GM12878 (cell line): ENCODE measurements at regions not wholly inside any gene's neighbourhood (a gene's known extent, or its start where the extent isn't known, plus 50 kb on each side); places are given as distances from the start of the nearest gene placed in this dataset.

Experiments used
- ATAC-seq: fragments of 200-7000 bp; cut with Tn5 transposase; 3 replicates; pipeline ENCODE4 v1.9.1; 2020; ENCODE audit warnings: mild to moderate bottlenecking, moderate library complexity
- BruUV-seq: library from RNA; stranded (reverse); fragments of 400-500 nt; replicated peaks from 2 replicates; lab custom pipeline; 2021; lab: Mats Ljungman, UMichigan
- CTCF ChIA-PET: fragments of 300-600 bp; sonication (Branson Sonifier 250); formaldehyde crosslinking; extraction: SDS; loops from one replicate; lab custom pipeline; 2021; ENCODE audit warnings: inconsistent platforms; lab: Yijun Ruan, JAX
- POLR2A ChIA-PET: fragments of 350-600 bp; formaldehyde crosslinking; extraction: SDS; loops from one replicate; lab custom pipeline; 2021; ENCODE audit warnings: inconsistent platforms; lab: Charles Lee
- RAD21 ChIA-PET: fragments of 300-600 bp; sonication (Branson Sonifier 250); formaldehyde crosslinking; loops from one replicate; lab custom pipeline; 2023; ENCODE audit warnings: antibody characterized with exemption; ENCODE audit not compliant: unreplicated experiment; lab: Charles Lee
- SMC1A ChIA-PET: fragments of 300-600 bp; sonication (Branson Sonifier 250); formaldehyde crosslinking; loops from one replicate; lab custom pipeline; 2023; ENCODE audit not compliant: unreplicated experiment, uncharacterized antibody; lab: Charles Lee
- DNase-seq: peaks from one replicate; pipeline ENCODE4 v3.0.0-alpha.2; 2011; ENCODE audit warnings: low read depth, low spot score
- FAIRE-seq: peaks from 3 replicates; lab custom pipeline; 2011; peaks lifted over from hg19 to GRCh38; lab: Jason Lieb, UNC
- H2AFZ ChIP-seq: 2 replicates; pipeline ENCODE4 v1.6.0; 2011; ENCODE audit warnings: low read depth, low read length, control low read depth; ENCODE audit not compliant: control insufficient read depth
- H3K27ac ChIP-seq: 2 replicates; pipeline ENCODE4 v1.5.1; 2011; ENCODE audit warnings: control low read depth; ENCODE audit not compliant: control insufficient read depth, insufficient read depth
- H3K27me3 ChIP-seq, 2 experiments: replicated peaks in 1 of 2; 2 replicates each; pipeline versions ENCODE4 v1.6.0 to v1.6.1; 2011; ENCODE audit warnings: low read length in 1 of 2; ENCODE audit not compliant: control insufficient read depth in 2 of 2, insufficient read depth in 2 of 2
- H3K36me3 ChIP-seq, 2 experiments: 2 replicates each; pipeline ENCODE4 v1.5.1; 2011; ENCODE audit warnings: low read length in 1 of 2; ENCODE audit not compliant: control insufficient read depth in 2 of 2, insufficient read depth in 2 of 2
- H3K4me1 ChIP-seq: 2 replicates; pipeline ENCODE4 v1.6.1; 2011; ENCODE audit warnings: mild to moderate bottlenecking, low read length, moderate library complexity, mixed read lengths; ENCODE audit not compliant: control insufficient read depth, insufficient read depth
- H3K4me2 ChIP-seq: 2 replicates; pipeline ENCODE4 v1.6.0; 2011; ENCODE audit warnings: control low read depth; ENCODE audit not compliant: control insufficient read depth, insufficient read depth
- H3K4me3 ChIP-seq: fragments of 200-600 bp; sonication (generic); 2 replicates; pipeline ENCODE4 v1.5.1; 2016
- H3K79me2 ChIP-seq: 2 replicates; pipeline ENCODE4 v1.6.0; 2011; ENCODE audit warnings: low read length; ENCODE audit not compliant: control insufficient read depth, insufficient read depth
- H3K9ac ChIP-seq: 2 replicates; pipeline ENCODE4 v1.8.0; 2011; ENCODE audit warnings: low read length, control low read depth, mixed read lengths; ENCODE audit not compliant: control insufficient read depth, insufficient read depth
- H3K9me3 ChIP-seq: replicated peaks from 3 replicates; pipeline ENCODE4 v1.5.1; 2011; ENCODE audit warnings: mild to moderate bottlenecking, low read length; ENCODE audit not compliant: control insufficient read depth, insufficient read depth
- H4K20me1 ChIP-seq: 2 replicates; pipeline ENCODE4 v1.6.0; 2011; ENCODE audit not compliant: control insufficient read depth, insufficient read depth
- BRCA1 ChIP-seq: IDR thresholded peaks from 2 replicates; pipeline ENCODE4 v1.6.1; 2011; ENCODE audit warnings: low read depth, low read length, improper control_type of control experiment
- CBFB ChIP-seq: IDR thresholded peaks from 2 replicates; pipeline ENCODE4 v1.6.1; 2016; ENCODE audit warnings: antibody characterized with exemption, low read depth
- CEBPB ChIP-seq, 2 experiments: fragments of 150-350 bp in 1 of 2; IDR thresholded peaks; 2 replicates each; pipeline ENCODE4 v1.6.1; 2012 to 2014; ENCODE audit warnings: low read depth in 2 of 2, low read length in 2 of 2, borderline replicate concordance in 1 of 2, inconsistent platforms in 1 of 2
- CHD2 ChIP-seq: IDR thresholded peaks from 2 replicates; pipeline ENCODE4 v1.6.1; 2011; ENCODE audit warnings: low read depth, low read length, improper control_type of control experiment, borderline replicate concordance
- E2F4 ChIP-seq: IDR thresholded peaks from 2 replicates; pipeline ENCODE4 v1.6.1; 2012; ENCODE audit warnings: low read depth, low read length, improper control_type of control experiment
- IKZF1 ChIP-seq: fragments of 450-650 bp; conservative IDR thresholded peaks from 2 replicates; pipeline ENCODE4 v1.6.1; 2017; ENCODE audit warnings: antibody characterized with exemption, mild to moderate bottlenecking
- IRF4 ChIP-seq: IDR thresholded peaks from 2 replicates; pipeline ENCODE4 v1.6.1; 2011; ENCODE audit warnings: low read depth, low read length
- MYC ChIP-seq: IDR thresholded peaks from 2 replicates; pipeline ENCODE4 v1.6.1; 2011; ENCODE audit warnings: mild to moderate bottlenecking, low read length, moderate library complexity, inconsistent platforms; ENCODE audit not compliant: insufficient read depth, insufficient replicate concordance, insufficient read length, severe bottlenecking
- NR2C2 ChIP-seq: IDR thresholded peaks from 2 replicates; pipeline ENCODE4 v1.6.1; 2011; ENCODE audit warnings: borderline replicate concordance, low read depth; ENCODE audit not compliant: control insufficient read depth, insufficient read length
- PRDM15 ChIP-seq: fragments of 450-650 bp; formaldehyde crosslinking; IDR thresholded peaks from 2 replicates; pipeline ENCODE4 v1.4.0; 2020; ENCODE audit warnings: mild to moderate bottlenecking, moderate library complexity
- SMAD1 ChIP-seq: fragments of 450-650 bp; IDR thresholded peaks from 2 replicates; pipeline ENCODE4 v1.6.1; 2018; ENCODE audit warnings: mild to moderate bottlenecking, low read depth; ENCODE audit not compliant: partially characterized antibody
- SP1 ChIP-seq: IDR thresholded peaks from one replicate; pipeline ENCODE4 v1.6.1; 2011; ENCODE audit warnings: low read depth, low read length
- YY1 ChIP-seq: IDR thresholded peaks from 2 replicates; pipeline ENCODE4 v1.6.1; 2011; ENCODE audit warnings: low read depth, mild to moderate bottlenecking, low read length
- ZNF207 ChIP-seq: fragments of 450-650 bp; IDR thresholded peaks from 2 replicates; pipeline ENCODE4 v1.6.1; 2014; ENCODE audit warnings: antibody characterized with exemption, mild to moderate bottlenecking, borderline replicate concordance
- ZNF24 ChIP-seq: fragments of 450-650 bp; IDR thresholded peaks from 2 replicates; pipeline ENCODE4 v1.6.1; 2017; ENCODE audit warnings: antibody characterized with exemption, mild to moderate bottlenecking
- WGBS: methylation state at CpG from one replicate; pipeline ENCODE4 v1.1.6; 2016; ENCODE audit warnings: low lambda C conversion rate; ENCODE audit not compliant: insufficient replicate concordance, insufficient coverage; ENCODE audit errors: missing lambda C conversion rate; 5-methylcytosine and 5-hydroxymethylcytosine counted together
- in situ Hi-C: fragments of 300-500 bp; cut with MboI; formaldehyde crosslinking; loops from 9 replicates; pipeline ENCODE4 v1.14.3; 2018; ENCODE audit warnings: mixed read lengths
- intact Hi-C: fragments of 100-400 bp; cut with micrococcal nuclease; formaldehyde crosslinking; loops from one replicate; pipeline ENCODE4 v1.14.2; 2022; ENCODE audit not compliant: unreplicated experiment

GRCh38 chr9:10983251-10983650, 370.4 kb upstream of the PTPRD start:
- no TSS peak for BruUV-seq
- Histone ChIP-seq H3K9me3 (no peaks in the 10 kb centered on the region), H3K27me3 (no peaks in the 10 kb centered on the region), H3K36me3 (no peaks in the 10 kb centered on the region), H3K79me2 (no peaks in the 10 kb centered on the region), H3K4me3 (no peak overlapping the region), H3K9ac (no peak overlapping the region), H3K4me2 (no peak overlapping the region), H4K20me1 (no peaks in the 10 kb centered on the region), H3K4me1 (no peaks in the 10 kb centered on the region), H3K27ac (no peak overlapping the region), H2AFZ (no peak overlapping the region)
- ChIA-PET RAD21 (no interaction called here), CTCF (no interaction called here), SMC1A (no interaction called here), POLR2A (no interaction called here)
- DNase-seq: no peak
- in situ Hi-C loops (no loop called here), intact Hi-C loops (no loop called here)
- no peak for ATAC-seq
- no peak for FAIRE-seq
- WGBS: 0% methylated on average over 1 of the region's 1 CpG
- TF ChIP-seq BRCA1 (no peak), SP1 (no peak), SMAD1 (no peak), NR2C2 (no peak), ZNF24 (no peak), CEBPB (IDR thresholded peaks at IDR 0.05; ENCODE audit: borderline replicate concordance in 1 of 2, low read depth in 2 of 2, low read length in 2 of 2) (no peak), CHD2 (no peak), YY1 (no peak), CBFB (no peak), ZNF207 (no peak)

- H3K4me3 ChIP-seq: no peak overlapping the region
- H3K9ac ChIP-seq: no peak overlapping the region
- H4K20me1 ChIP-seq: no peaks in the 10 kb centered on the region
- intact Hi-C loops: loop anchor here (10.0 kb wide), 1 partner anchor 295 kb away; no protein-coding TSS in a partner anchor
- ChIA-PET SMC1A (no interaction called here), CTCF (no interaction called here), POLR2A (no interaction called here), RAD21 (no interaction called here)
- no peaks in the 10 kb centered on the region for H3K27me3 ChIP-seq
- ATAC-seq: no peak
- FAIRE-seq: no peak
- no peaks in the 10 kb centered on the region for H3K79me2 ChIP-seq
- H3K4me2 ChIP-seq: no peak overlapping the region
- no peak for DNase-seq
- BruUV-seq: no TSS peak
- no peaks in the 10 kb centered on the region for H3K36me3 ChIP-seq
- no peak overlapping the region for H3K27ac ChIP-seq
- in situ Hi-C loops: no loop called here
- H2AFZ ChIP-seq: no peak overlapping the region
- no peaks in the 10 kb centered on the region for H3K9me3 ChIP-seq
- no peaks in the 10 kb centered on the region for H3K4me1 ChIP-seq
- WGBS: 27% methylated on average over 4 of the region's 4 CpGs
- TF ChIP-seq IKZF1: no peak
- no peak for TF ChIP-seq PRDM15
- no peak for TF ChIP-seq IRF4
- TF ChIP-seq MYC: no peak
- TF ChIP-seq E2F4: no peak
- TF ChIP-seq BRCA1: no peak
These were observed 386.8 kb upstream of the PTPRD start for GRCh38 chr9:10999646-11000045.
